Naive thymus-derived CD4-positive, alpha-beta T cell (primary cell): ENCODE measurements at regions not wholly inside any gene's neighbourhood (a gene's known extent, or its start where the extent isn't known, plus 50 kb on each side); places are given as distances from the start of the nearest gene placed in this dataset.

Experiments used
- ATAC-seq: fragments of 150-1000 bp; cut with Tn5 transposase; 2 replicates; pipeline ENCODE4 v1.10.0; 2021; ENCODE audit warnings: mild to moderate bottlenecking, moderate library complexity
- CTCF ChIA-PET: fragments of 350-600 bp; sonication (Branson Sonifier 250); formaldehyde crosslinking; loops from one replicate; lab custom pipeline; 2021; ENCODE audit warnings: antibody characterized with exemption; lab: Charles Lee
- POLR2A ChIA-PET: fragments of 350-600 bp; sonication (Branson Sonifier 250); formaldehyde crosslinking; loops from one replicate; lab custom pipeline; 2021; ENCODE audit warnings: antibody characterized with exemption, inconsistent platforms; lab: Charles Lee
- DNase-seq, 9 donors: peaks; one replicate each; pipeline versions ENCODE4 v3.0.0 to v3.0.0-alpha.2; 2020 to 2022; ENCODE audit warnings: mixed read lengths in 1 of 9
- H3K27ac ChIP-seq: one replicate; pipeline ENCODE4 v1.7.0; 2013; ENCODE audit warnings: mild to moderate bottlenecking, low read depth, low read length, moderate library complexity
- H3K27me3 ChIP-seq, 2 donors: one replicate each; pipeline ENCODE4 v1.7.0; 2013; ENCODE audit warnings: low read length in 2 of 2, mild to moderate bottlenecking in 2 of 2, moderate library complexity in 2 of 2; ENCODE audit not compliant: control insufficient read depth in 2 of 2, insufficient read depth in 2 of 2
- H3K36me3 ChIP-seq, 3 experiments: 1 replicate in 2 of 3; 2 replicates in 1 of 3; pipeline ENCODE4 v1.7.0; 2013; ENCODE audit warnings: low read length in 3 of 3, mild to moderate bottlenecking in 3 of 3, moderate library complexity in 1 of 3; ENCODE audit not compliant: insufficient read depth in 3 of 3, control insufficient read depth in 2 of 3
- H3K4me1 ChIP-seq, 2 donors: one replicate each; pipeline ENCODE4 v1.7.0; 2013; ENCODE audit warnings: low read length in 2 of 2, mild to moderate bottlenecking in 2 of 2, moderate library complexity in 1 of 2; ENCODE audit not compliant: control insufficient read depth in 2 of 2, insufficient read depth in 2 of 2
- H3K4me3 ChIP-seq: 2 replicates; pipeline ENCODE4 v1.7.0; 2013; ENCODE audit warnings: mild to moderate bottlenecking, low read length
- H3K9me3 ChIP-seq, 3 experiments: 1 replicate in 2 of 3; 2 replicates in 1 of 3; pipeline ENCODE4 v1.7.0; 2013; ENCODE audit warnings: low read length in 3 of 3; ENCODE audit not compliant: control insufficient read depth in 2 of 3
- H3K27ac Mint-ChIP-seq, 9 donors: one replicate each; pipeline ENCODE4 v1.8.0; 2020 to 2022; ENCODE audit warnings: mixed read lengths in 9 of 9, mild to moderate bottlenecking in 8 of 9, moderate library complexity in 5 of 9, inconsistent platforms in 2 of 9
- H3K27me3 Mint-ChIP-seq, 5 donors: one replicate each; pipeline ENCODE4 v1.8.0; 2021 to 2022; ENCODE audit warnings: mixed read lengths in 5 of 5, mild to moderate bottlenecking in 1 of 5
- H3K36me3 Mint-ChIP-seq, 5 donors: one replicate each; pipeline ENCODE4 v1.8.0; 2020 to 2022; ENCODE audit warnings: mixed read lengths in 5 of 5, mild to moderate bottlenecking in 3 of 5, inconsistent platforms in 1 of 5
- H3K4me1 Mint-ChIP-seq, 7 donors: one replicate each; pipeline ENCODE4 v1.8.0; 2020 to 2022; ENCODE audit warnings: mixed read lengths in 7 of 7, mild to moderate bottlenecking in 3 of 7, inconsistent platforms in 1 of 7
- H3K4me3 Mint-ChIP-seq, 10 donors: one replicate each; pipeline ENCODE4 v1.8.0; 2020 to 2022; ENCODE audit warnings: mild to moderate bottlenecking in 10 of 10, mixed read lengths in 10 of 10, moderate library complexity in 6 of 10, inconsistent platforms in 2 of 10
- H3K9me3 Mint-ChIP-seq, 11 donors: one replicate each; pipeline ENCODE4 v1.8.0; 2020 to 2022; ENCODE audit warnings: mixed read lengths in 11 of 11, mild to moderate bottlenecking in 4 of 11, inconsistent platforms in 1 of 11, moderate library complexity in 1 of 11
- intact Hi-C, 2 donors: fragments of 100-400 bp; cut with micrococcal nuclease; formaldehyde crosslinking; loops; one replicate each; pipeline ENCODE4 v1.15.1; 2023

- no peaks in the 10 kb centered on the region for H3K36me3 ChIP-seq
- Mint-ChIP-seq H3K4me3 (no peak overlapping the region), H3K27me3 (peaks cover 0 to 3% (median 0%) of the 10 kb centered on the region in 5 donors), H3K4me1 (peaks cover 0 to 8% (median 0%) of the 10 kb centered on the region in 7 donors), H3K36me3 (peaks cover 0 to 4% (median 0%) of the 10 kb centered on the region in 5 donors), H3K27ac (no peak overlapping the region), H3K9me3 (peaks cover 0 to 9% (median 0%) of the 10 kb centered on the region in 11 donors)
- intact Hi-C loops, result no loop called here
- no peaks in the 10 kb centered on the region for H3K9me3 ChIP-seq
- CTCF ChIA-PET, result no interaction called here
- no peak overlapping the region for H3K4me3 ChIP-seq
- DNase-seq, result no peak
- ATAC-seq, result no peak
- no peaks in the 10 kb centered on the region for H3K4me1 ChIP-seq
- no peak overlapping the region for H3K27ac ChIP-seq
- no peaks in the 10 kb centered on the region for H3K27me3 ChIP-seq
- POLR2A ChIA-PET, result no interaction called here
These were observed 403.5 kb upstream of the RNF32 start for GRCh38 chr7:156236936-156237599.

- CTCF ChIA-PET, result no interaction called here
- no peak for ATAC-seq
- Mint-ChIP-seq H3K9me3 (peaks cover 0 to 9% (median 0%) of the 10 kb centered on the region in 11 donors), H3K27ac (no peak overlapping the region), H3K27me3 (peaks cover 0 to 3% (median 0%) of the 10 kb centered on the region in 5 donors), H3K36me3 (peaks cover 0 to 4% (median 0%) of the 10 kb centered on the region in 5 donors), H3K4me3 (no peak overlapping the region), H3K4me1 (peaks cover 0 to 8% (median 0%) of the 10 kb centered on the region in 7 donors)
- Histone ChIP-seq H3K4me1 (no peaks in the 10 kb centered on the region), H3K9me3 (no peaks in the 10 kb centered on the region), H3K27me3 (no peaks in the 10 kb centered on the region), H3K36me3 (no peaks in the 10 kb centered on the region), H3K27ac (no peak overlapping the region), H3K4me3 (no peak overlapping the region)
- no peak for DNase-seq
- intact Hi-C loops, result no loop called here
- POLR2A ChIA-PET, result no interaction called here
These were observed 404.2 kb upstream of the RNF32 start for GRCh38 chr7:156236181-156236889.

- Mint-ChIP-seq H3K9me3 (peaks cover 0 to 9% (median 0%) of the 10 kb centered on the region in 11 donors), H3K4me1 (peaks cover 0 to 8% (median 0%) of the 10 kb centered on the region in 7 donors), H3K27ac (no peak overlapping the region), H3K27me3 (peaks cover 0 to 3% (median 0%) of the 10 kb centered on the region in 5 donors), H3K36me3 (peaks cover 0 to 4% (median 0%) of the 10 kb centered on the region in 5 donors), H3K4me3 (no peak overlapping the region)
- DNase-seq (no peak), ATAC-seq (no peak)
- Histone ChIP-seq H3K4me1 (no peaks in the 10 kb centered on the region), H3K27ac (no peak overlapping the region), H3K9me3 (no peaks in the 10 kb centered on the region), H3K4me3 (no peak overlapping the region), H3K27me3 (no peaks in the 10 kb centered on the region), H3K36me3 (no peaks in the 10 kb centered on the region)
- intact Hi-C loops, result no loop called here
- ChIA-PET CTCF (no interaction called here), POLR2A (no interaction called here)
These were observed 405.7 kb upstream of the RNF32 start for GRCh38 chr7:156234666-156235494.

GRCh38 chr7:156234192-156234591 lies 406.4 kb upstream of the RNF32 start:
- ChIA-PET POLR2A (no interaction called here), CTCF (no interaction called here)
- no peaks in the 10 kb centered on the region for H3K36me3 ChIP-seq
- intact Hi-C loops, result no loop called here
- peaks cover 0 to under 1% (median 0%) of the 10 kb centered on the region in 3 experiments for H3K9me3 ChIP-seq
- H3K27ac Mint-ChIP-seq, result no peak overlapping the region
- no peak for ATAC-seq
- peaks cover 0 to 3% (median 0%) of the 10 kb centered on the region in 5 donors for H3K27me3 Mint-ChIP-seq
- no peak overlapping the region for H3K4me3 ChIP-seq
- H3K27me3 ChIP-seq, result no peaks in the 10 kb centered on the region
- DNase-seq, result no peak
- peaks cover 0 to 8% (median 0%) of the 10 kb centered on the region in 7 donors for H3K4me1 Mint-ChIP-seq
- H3K9me3 Mint-ChIP-seq, result peaks cover 0 to 9% (median 0%) of the 10 kb centered on the region in 11 donors
- H3K4me1 ChIP-seq, result no peaks in the 10 kb centered on the region
- H3K36me3 Mint-ChIP-seq, result peaks cover 0 to 4% (median 0%) of the 10 kb centered on the region in 5 donors
- H3K4me3 Mint-ChIP-seq, result no peak overlapping the region
- no peak overlapping the region for H3K27ac ChIP-seq

- Histone ChIP-seq H3K4me1 (no peaks in the 10 kb centered on the region), H3K27me3 (no peaks in the 10 kb centered on the region), H3K36me3 (no peaks in the 10 kb centered on the region), H3K9me3 (peaks cover 0 to 3% (median 0%) of the 10 kb centered on the region in 3 experiments), H3K27ac (no peak overlapping the region), H3K4me3 (no peak overlapping the region)
- POLR2A ChIA-PET, result no interaction called here
- ATAC-seq (no peak), DNase-seq (no peak)
- intact Hi-C loops, result no loop called here
- peaks cover 0 to 3% (median 0%) of the 10 kb centered on the region in 5 donors for H3K27me3 Mint-ChIP-seq
- H3K9me3 Mint-ChIP-seq, result peaks cover 0 to 9% (median 0%) of the 10 kb centered on the region in 11 donors
- CTCF ChIA-PET, result no interaction called here
- H3K36me3 Mint-ChIP-seq, result peaks cover 0 to 4% (median 0%) of the 10 kb centered on the region in 5 donors
- H3K27ac Mint-ChIP-seq, result no peak overlapping the region
- no peak overlapping the region for H3K4me3 Mint-ChIP-seq
- H3K4me1 Mint-ChIP-seq, result peaks cover 0 to 8% (median 0%) of the 10 kb centered on the region in 7 donors
These were observed 407.5 kb upstream of the RNF32 start for GRCh38 chr7:156232931-156233705.

- H3K27ac Mint-ChIP-seq, result no peak overlapping the region
- H3K9me3 Mint-ChIP-seq, result peaks cover 0 to 4% (median 0%) of the 10 kb centered on the region in 11 donors
- intact Hi-C loops, result no loop called here
- Histone ChIP-seq H3K36me3 (no peaks in the 10 kb centered on the region), H3K27me3 (no peaks in the 10 kb centered on the region), H3K4me1 (no peaks in the 10 kb centered on the region), H3K9me3 (peaks cover 0 to 3% (median 0%) of the 10 kb centered on the region in 3 experiments), H3K27ac (no peak overlapping the region), H3K4me3 (no peak overlapping the region)
- H3K36me3 Mint-ChIP-seq, result peaks cover 0 to 6% (median 0%) of the 10 kb centered on the region in 5 donors
- CTCF ChIA-PET, result no interaction called here
- POLR2A ChIA-PET, result no interaction called here
- no peak for DNase-seq
- peaks cover 0 to under 1% (median 0%) of the 10 kb centered on the region in 5 donors for H3K27me3 Mint-ChIP-seq
- H3K4me3 Mint-ChIP-seq, result no peak overlapping the region
- no peak for ATAC-seq
- H3K4me1 Mint-ChIP-seq, result no peaks in the 10 kb centered on the region
These were observed 410.0 kb upstream of the RNF32 start for GRCh38 chr7:156230576-156230975.
